ENCODE measurements at regions not wholly inside any gene's neighbourhood (a gene's known extent, or its start where the extent isn't known, plus 50 kb on each side); places are given as distances from the start of the nearest gene placed in this dataset.

DNA sequence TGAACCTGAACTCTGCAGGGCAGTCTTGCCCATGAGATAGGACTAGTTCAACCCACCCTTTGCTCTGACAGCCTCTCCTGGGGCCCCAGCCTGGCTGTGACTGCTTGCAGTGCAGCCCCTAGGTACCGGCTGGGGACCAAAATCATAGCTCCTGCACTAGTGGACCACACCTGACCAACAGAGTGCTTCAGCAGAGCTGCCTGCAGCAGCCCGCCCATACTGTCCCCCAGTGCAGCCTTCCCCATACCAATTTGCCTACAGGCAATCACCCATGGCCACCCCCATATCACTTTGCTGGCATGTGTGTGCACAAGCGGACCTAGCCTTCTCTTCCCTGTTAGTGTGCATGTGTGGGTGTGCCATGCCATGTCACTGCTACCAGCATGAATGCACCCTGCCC lies 347.6 kb upstream of the MPDZ start:
- Histone ChIP-seq H3K27ac (ENCODE audit: extremely low read depth, low read depth, low read length) (no peak overlapping the region), H3K36me3 (ENCODE audit: control insufficient read depth in 2 of 2, insufficient read depth in 1 of 2, low read length in 2 of 2) (no peaks in the 10 kb centered on the region), H3K4me3 (ENCODE audit: low read depth, low read length) (no peak overlapping the region), H3K4me1 (ENCODE audit: control insufficient read depth, insufficient read depth, low read length) (no peaks in the 10 kb centered on the region), H3K9me3 (ENCODE audit: control insufficient read depth, insufficient read depth, low read depth, low read length) (no peaks in the 10 kb centered on the region)
- TF ChIP-seq HOXA7 (CRISPR knock-in tag; IDR thresholded peaks at IDR 0.05; ENCODE audit: borderline replicate concordance), result no peak
- no peak for TF ChIP-seq ZNF214 (tag by site-specific recombination; IDR thresholded peaks at IDR 0.05; ENCODE audit: borderline replicate concordance)
- CTCF ChIA-PET, result interaction anchor here (0.5 kb wide), 1 partner anchor 137 kb away, joined by 4 read pairs; no protein-coding TSS in a partner anchor
- POLR2A ChIA-PET, result no interaction called here

DNA sequence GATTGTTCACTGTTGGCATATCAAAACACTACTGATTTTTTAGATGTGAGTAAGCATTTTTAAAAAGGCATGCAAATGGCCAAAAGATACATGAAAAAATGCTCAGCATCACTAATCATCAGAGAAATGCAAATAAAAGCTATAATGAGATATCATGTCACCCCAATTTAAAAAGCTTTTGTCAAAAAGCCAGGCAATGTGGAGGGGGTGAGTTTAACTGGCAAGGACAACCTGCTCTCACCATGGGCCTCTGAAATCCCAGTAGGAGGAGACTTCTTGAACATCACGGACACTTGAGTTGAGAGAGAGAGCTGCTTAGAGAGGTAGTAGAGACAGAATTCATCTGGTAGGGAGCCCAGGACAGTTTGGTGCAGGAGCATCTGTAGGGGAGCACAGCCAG lies 347.1 kb upstream of the MPDZ start:
- no peaks in the 10 kb centered on the region for H3K36me3 ChIP-seq (ENCODE audit: control insufficient read depth in 2 of 2, insufficient read depth in 1 of 2, low read length in 2 of 2)
- ChIA-PET CTCF (interaction anchor here (0.6 kb wide), 1 partner anchor 9 kb away, joined by 3 read pairs; no protein-coding TSS in a partner anchor), POLR2A (no interaction called here)
- H3K4me3 ChIP-seq (ENCODE audit: low read depth, low read length), result no peak overlapping the region
- no peaks in the 10 kb centered on the region for H3K4me1 ChIP-seq (ENCODE audit: control insufficient read depth, insufficient read depth, low read length)
- H3K27ac ChIP-seq (ENCODE audit: extremely low read depth, low read depth, low read length), result no peak overlapping the region
- no peak for TF ChIP-seq ZNF394 (tag by site-specific recombination; IDR thresholded peaks at IDR 0.05; ENCODE audit: borderline replicate concordance)
- no peak for TF ChIP-seq ZNF664 (tag by site-specific recombination; IDR thresholded peaks at IDR 0.05)
- TF ChIP-seq ZNF184 (tag by site-specific recombination; IDR thresholded peaks at IDR 0.05), result no peak
- TF ChIP-seq ZNF544 (tag by site-specific recombination; IDR thresholded peaks at IDR 0.05), result no peak
- no peak for TF ChIP-seq KLF9 (tag by site-specific recombination; IDR thresholded peaks at IDR 0.05; ENCODE audit: low read depth)
- no peak for TF ChIP-seq ZSCAN16 (tag by site-specific recombination; IDR thresholded peaks at IDR 0.05)
- TF ChIP-seq ZBTB7A (tag by site-specific recombination; IDR thresholded peaks at IDR 0.05; ENCODE audit: low read depth), result no peak
- TF ChIP-seq, protein P1, sequence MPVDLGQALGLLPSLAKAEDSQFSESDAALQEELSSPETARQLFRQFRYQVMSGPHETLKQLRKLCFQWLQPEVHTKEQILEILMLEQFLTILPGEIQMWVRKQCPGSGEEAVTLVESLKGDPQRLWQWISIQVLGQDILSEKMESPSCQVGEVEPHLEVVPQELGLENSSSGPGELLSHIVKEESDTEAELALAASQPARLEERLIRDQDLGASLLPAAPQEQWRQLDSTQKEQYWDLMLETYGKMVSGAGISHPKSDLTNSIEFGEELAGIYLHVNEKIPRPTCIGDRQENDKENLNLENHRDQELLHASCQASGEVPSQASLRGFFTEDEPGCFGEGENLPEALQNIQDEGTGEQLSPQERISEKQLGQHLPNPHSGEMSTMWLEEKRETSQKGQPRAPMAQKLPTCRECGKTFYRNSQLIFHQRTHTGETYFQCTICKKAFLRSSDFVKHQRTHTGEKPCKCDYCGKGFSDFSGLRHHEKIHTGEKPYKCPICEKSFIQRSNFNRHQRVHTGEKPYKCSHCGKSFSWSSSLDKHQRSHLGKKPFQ (tag by site-specific recombination; IDR thresholded peaks at IDR 0.05), result no peak
- no peaks in the 10 kb centered on the region for H3K9me3 ChIP-seq (ENCODE audit: control insufficient read depth, insufficient read depth, low read depth, low read length)

- Histone ChIP-seq H3K27ac (ENCODE audit: extremely low read depth, low read depth, low read length) (no peak overlapping the region), H3K36me3 (ENCODE audit: control insufficient read depth in 2 of 2, insufficient read depth in 1 of 2, low read length in 2 of 2) (no peaks in the 10 kb centered on the region), H3K4me1 (ENCODE audit: control insufficient read depth, insufficient read depth, low read length) (no peaks in the 10 kb centered on the region), H3K9me3 (ENCODE audit: control insufficient read depth, insufficient read depth, low read depth, low read length) (no peaks in the 10 kb centered on the region), H3K4me3 (ENCODE audit: low read depth, low read length) (no peak overlapping the region)
- ChIA-PET CTCF (interaction anchor here (0.7 kb wide), 1 partner anchor 16 kb away, joined by 3 read pairs; no protein-coding TSS in a partner anchor), POLR2A (no interaction called here)
- TF ChIP-seq ZFP3 (tag by site-specific recombination; IDR thresholded peaks at IDR 0.05; ENCODE audit: low read depth) (no peak), ZNF274 (IDR thresholded peaks at IDR 0.05; ENCODE audit: low read length) (no peak), ZNF274 (tag by site-specific recombination; IDR thresholded peaks at IDR 0.05; ENCODE audit: borderline replicate concordance) (no peak), ZNF473 (tag by site-specific recombination; IDR thresholded peaks at IDR 0.05) (no peak), ZNF621 (tag by site-specific recombination; IDR thresholded peaks at IDR 0.05) (no peak), ZNF239 (tag by site-specific recombination; IDR thresholded peaks at IDR 0.05) (no peak), KLF10 (tag by site-specific recombination; IDR thresholded peaks at IDR 0.05) (no peak), ZEB2 (tag by site-specific recombination; IDR thresholded peaks at IDR 0.05) (no peak), HOXC10 (CRISPR knock-in tag; IDR thresholded peaks at IDR 0.05) (no peak), ZIC2 (tag by site-specific recombination; IDR thresholded peaks at IDR 0.05) (no peak), ZNF324 (tag by site-specific recombination; IDR thresholded peaks at IDR 0.05) (no peak), OSR2 (tag by site-specific recombination; IDR thresholded peaks at IDR 0.05) (no peak), ZNF266 (tag by site-specific recombination; IDR thresholded peaks at IDR 0.05; ENCODE audit: low read depth) (no peak), ZNF548 (tag by site-specific recombination; IDR thresholded peaks at IDR 0.05) (no peak), ZNF670 (tag by site-specific recombination; IDR thresholded peaks at IDR 0.05; ENCODE audit: low read depth) (no peak), ZBTB21 (tag by site-specific recombination; IDR thresholded peaks at IDR 0.05) (no peak), ZNF623 (tag by site-specific recombination; IDR thresholded peaks at IDR 0.05) (no peak), IKZF3 (tag by site-specific recombination; IDR thresholded peaks at IDR 0.05) (no peak), MEIS1 (CRISPR knock-in tag; IDR thresholded peaks at IDR 0.05; ENCODE audit: borderline replicate concordance) (no peak), TRIM28 (IDR thresholded peaks at IDR 0.05; ENCODE audit: borderline replicate concordance, low read length) (no peak), ZNF114 (tag by site-specific recombination; IDR thresholded peaks at IDR 0.05) (no peak)
These were observed 342.5 kb upstream of the MPDZ start for GRCh38 chr9:13621872-13622564.

All from HEK293 (cell line).